ENCODE measurements at regions not wholly inside any gene's neighbourhood (a gene's known extent, or its start where the extent isn't known, plus 50 kb on each side); places are given as distances from the start of the nearest gene placed in this dataset.
"Not testable (repeated sequence)": the region's sequence is repeated elsewhere in the genome, so short reads cannot be mapped to it uniquely, and the experiment has no call there.

DNA sequence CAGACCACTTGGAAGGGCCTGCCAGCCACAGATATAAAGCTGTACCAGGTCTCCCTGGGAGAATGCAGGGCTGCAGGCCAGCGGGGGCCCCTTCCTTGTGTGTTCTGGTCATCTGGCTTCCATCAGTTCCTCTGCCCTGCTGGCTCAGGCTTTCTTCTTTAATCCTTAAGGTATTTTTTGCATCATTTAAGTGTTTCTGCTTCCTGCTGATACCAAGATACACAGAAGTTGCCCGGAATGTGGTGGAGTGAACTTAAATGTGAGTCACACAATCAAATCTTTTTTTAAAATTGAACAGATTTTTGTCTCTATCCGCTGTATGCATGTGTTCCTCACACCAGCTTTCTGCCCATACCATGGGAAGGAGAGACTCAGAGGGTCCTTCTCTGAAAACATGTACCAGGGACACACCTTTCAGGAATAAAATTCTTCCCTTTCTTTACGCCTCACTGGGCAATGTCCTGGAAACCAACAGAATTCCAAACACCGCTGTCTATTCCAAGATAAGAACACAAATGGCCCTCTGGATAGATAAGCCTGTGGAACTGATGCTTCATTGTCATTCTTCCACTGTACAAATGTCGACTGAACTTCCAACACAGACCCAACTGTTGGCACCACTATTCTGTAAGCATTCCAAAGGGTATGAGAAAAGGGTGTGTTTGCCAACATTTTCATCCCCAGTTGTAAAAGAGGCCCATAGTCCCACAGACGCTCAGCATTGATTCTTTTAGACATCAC, 206.2 kb upstream of the MYLIP start:
- peak; percentile 89 for DNase-seq

DNA sequence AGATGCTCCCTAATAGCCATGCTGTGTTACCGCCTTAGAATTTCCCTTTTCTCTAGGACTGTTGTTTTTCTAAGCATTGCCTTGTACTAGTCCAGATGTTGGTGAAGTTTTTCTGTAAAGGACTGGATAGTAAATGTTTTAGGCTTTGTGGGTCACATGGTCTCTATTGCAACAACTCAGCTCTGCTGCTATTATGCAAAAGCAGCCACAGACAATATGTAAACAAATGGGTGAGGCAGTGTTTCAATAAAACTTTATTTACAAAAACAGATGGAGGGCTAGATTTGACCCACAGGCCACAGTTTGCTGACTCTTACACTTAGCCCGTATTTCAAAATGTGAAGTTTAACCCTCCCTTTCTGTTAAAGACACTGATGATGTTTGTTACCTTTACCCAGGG, 207.6 kb upstream of the MYLIP start:
- DNase-seq: no peak

DNA sequence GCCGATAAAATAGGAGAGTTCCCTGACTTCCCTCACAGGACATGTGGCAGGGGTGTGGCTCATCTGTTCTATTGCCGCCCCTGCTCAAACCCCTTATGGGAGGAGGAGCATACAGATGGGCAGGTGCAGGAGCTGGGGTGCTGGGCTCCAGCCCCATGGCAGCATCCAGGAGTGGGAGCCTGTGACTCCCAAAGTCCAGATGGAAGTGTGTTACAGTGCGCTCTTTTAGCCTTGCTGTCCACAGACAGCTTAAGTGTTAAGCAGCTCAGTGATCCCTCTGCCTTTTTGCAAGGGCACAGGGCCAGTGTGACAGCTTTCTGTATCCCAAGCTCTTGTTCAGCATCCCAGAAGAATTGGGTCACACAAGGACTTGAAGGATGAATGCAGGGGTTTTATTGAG, 212.3 kb upstream of the MYLIP start:
- DNase-seq: no peak

DNA sequence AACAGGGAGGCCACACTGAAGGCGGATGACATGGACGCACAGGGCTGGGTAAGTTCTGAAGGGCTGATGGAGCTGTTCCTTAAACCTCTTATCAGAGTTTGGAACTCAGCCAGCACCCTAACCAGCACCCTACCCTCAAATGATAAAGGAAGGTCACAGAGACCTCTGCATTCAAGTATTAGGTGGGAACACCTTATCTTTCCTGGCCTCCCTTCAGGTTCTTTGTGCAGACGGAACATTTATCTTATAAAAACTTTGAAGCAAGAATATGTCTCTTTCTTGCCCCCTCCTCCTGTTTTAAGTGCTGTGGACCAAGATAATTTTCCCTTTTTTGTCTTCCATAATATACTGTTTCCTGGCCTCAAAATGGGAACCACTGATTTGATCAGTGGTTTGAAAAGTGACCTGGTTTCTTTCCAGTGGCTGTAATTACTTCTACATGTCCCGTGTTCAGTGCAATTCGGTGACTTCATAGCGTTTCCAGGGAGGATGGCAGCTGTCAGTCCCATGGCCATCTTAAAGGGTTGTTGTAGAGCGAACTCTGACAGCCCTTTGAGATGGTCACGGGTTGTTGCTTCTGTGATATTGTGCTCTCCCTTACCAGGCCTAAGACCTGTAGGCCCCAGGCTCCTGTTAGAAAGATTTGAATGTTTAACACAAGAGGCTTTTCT, 213.2 kb upstream of the MYLIP start:
- DNase-seq: no peak

DNA sequence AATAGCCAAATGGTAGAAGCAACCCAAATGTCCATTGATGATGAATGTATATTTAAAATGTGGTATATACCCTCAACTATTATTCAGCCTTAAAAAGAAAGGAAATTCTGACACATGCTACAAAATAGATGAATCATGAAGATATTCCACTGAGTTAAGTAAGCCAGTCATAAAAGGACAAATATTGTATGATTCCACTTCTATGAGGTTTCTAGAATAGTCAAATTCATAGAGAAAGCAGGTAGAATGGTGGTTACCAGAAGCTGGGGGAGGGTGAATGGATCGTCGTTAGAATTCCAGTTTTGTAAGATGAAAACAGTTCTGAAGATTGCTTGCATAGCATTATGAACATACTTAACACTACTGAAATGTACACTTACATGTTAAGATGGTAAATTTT, 214.3 kb upstream of the MYLIP start:
- DNase-seq: no peak

DNA sequence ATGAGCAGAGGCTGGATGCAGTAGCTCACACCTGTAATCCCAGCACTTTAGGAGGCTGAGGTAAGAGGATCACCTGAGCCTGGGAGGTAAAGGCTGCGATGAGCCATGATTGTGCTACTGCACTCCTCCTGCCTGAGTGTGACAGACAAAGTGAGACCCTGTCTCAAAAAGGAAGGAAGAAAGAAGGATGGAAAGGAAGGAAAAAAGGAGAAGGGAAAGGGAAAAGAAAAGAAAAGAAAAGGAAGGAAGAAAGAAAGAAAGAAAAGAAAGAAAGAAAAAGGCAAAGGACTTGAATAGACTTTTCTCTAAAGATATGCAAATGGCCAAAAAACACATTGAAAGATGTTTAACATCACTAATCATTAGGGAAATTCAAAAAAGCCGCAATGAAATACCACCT, 215.3 kb upstream of the MYLIP start:
- DNase-seq: no peak

DNA sequence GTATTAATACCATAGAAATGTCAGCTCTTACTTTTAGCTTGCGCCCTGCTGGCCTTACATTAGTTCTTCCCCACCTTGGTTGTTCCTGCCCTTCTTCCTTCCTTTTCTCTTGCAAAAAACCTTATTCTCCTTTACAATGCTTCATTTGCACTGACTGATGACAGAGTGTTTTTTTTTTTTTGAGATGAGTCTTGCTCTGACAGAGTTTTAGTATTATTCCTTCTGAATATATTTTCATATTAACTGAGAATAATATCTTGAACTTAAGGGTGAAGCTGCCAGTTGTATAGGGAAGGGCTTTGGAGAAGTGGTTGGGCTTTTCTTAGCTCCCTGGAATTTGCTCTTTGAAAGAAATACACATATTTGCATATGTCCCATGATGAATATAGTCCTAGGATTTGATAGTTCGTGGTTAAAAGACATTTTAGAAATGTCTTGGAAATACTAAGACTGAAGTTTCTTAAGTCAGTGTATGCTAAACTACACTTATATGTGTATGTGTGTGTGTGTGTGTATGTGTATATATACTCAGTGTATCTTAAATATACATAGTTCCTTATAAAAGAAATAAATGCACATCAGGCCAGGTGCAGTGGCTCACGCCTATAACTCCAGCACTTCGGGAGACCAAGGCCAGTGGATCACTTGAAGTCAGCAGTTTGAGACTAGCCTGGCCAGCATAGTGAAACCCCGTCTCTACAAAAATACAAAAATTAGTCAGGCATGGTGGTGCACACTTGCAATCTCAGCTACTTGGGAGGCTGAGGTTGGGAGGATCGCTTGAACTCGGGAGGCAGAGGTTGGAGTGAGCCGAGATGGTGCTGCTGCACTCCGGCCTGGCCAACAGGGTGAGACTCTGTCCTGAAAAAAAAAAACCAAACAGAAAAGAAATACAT, 216.1 kb upstream of the MYLIP start:
- DNase-seq: no peak

DNA sequence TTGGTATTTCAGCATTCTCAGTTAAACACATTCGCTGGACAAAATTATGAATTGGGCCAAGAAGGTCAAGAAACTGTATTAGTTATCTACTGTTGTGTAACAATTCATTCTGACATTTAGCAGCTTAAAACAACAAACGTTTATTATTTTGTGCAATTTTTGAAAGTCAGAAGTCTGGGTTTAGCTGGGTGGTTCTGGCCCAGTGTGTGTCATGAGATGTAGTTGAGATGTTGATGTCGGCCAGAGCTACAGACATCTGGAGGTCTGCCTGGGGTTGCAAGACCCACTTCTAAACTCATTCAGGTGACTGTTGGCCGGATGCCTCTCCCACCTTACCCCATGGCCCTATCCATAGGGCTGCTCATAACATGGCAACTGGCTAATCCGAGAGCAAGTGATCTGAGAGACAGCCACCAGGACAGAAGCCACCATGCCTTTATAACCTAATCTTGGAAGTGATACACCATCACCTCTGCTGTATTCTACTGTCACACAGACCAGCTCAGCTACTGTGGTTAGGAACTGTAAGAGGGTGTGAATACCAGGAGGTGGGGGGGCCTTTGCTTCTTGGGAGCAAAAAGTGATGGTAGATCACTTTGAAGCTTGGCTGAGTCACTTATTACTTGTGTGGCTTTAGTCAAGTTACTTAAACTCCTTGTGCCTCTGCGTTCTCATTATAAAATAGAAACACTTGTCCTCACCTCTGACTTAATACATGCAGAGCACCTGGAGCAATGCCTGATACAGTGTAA, 217.0 kb upstream of the MYLIP start:
- DNase-seq: no peak

DNA sequence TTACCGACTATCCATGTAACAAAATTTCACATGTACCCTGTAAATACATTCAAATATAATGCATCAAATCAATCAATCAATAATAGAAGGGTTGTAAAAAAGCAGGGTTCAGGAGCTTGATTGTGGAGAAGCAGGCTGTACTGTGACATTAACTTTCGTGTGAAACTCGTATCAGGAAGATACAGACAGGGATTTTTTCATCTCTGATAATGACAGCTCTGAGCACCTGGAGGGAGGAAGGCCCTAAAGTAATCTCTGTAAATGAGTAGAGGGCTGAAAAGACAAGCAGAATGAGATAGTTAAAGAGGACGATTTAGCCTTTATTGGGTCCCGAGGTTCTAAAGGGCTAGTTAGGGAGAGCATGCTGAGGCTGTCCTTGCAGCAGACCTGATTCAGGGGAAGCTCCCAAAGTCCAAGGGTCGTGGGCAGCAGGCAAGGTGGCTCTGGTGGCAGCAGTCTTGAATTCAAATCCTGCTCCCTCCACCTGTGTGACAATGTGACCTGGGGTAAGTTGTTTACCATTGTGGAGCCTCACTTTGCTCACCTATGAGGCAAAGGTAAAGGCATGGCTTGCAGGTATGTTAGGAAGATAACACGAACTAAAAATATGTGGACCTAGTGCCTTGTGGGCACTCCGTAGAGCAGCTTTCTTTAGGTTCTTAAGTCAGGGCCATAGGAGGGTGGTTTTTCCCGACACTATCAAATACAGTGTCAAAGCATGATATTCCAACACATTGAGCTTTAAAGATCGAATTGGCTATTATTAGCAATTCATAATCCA, 219.4 kb upstream of the MYLIP start:
- DNase-seq: no peak

DNA sequence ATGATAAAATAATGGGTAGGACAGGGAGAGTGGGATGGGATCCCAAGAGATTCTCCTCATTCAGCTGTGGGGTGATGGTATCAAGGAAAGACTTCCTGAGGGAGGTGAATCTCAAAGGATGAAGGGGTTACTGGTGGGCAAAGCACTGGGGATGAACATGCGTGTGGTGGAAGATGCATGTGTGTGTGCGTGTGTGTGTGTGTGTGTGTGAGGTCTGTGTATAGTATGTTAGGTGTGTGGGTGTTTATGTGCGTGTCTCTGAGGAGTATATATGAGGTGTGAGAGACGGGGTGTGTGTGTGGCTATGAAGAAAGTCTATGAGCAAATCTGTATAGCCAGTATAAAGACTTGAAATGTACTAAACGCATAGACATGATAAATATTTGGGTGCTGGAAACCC, 220.0 kb upstream of the MYLIP start:
- no peak for DNase-seq

DNA sequence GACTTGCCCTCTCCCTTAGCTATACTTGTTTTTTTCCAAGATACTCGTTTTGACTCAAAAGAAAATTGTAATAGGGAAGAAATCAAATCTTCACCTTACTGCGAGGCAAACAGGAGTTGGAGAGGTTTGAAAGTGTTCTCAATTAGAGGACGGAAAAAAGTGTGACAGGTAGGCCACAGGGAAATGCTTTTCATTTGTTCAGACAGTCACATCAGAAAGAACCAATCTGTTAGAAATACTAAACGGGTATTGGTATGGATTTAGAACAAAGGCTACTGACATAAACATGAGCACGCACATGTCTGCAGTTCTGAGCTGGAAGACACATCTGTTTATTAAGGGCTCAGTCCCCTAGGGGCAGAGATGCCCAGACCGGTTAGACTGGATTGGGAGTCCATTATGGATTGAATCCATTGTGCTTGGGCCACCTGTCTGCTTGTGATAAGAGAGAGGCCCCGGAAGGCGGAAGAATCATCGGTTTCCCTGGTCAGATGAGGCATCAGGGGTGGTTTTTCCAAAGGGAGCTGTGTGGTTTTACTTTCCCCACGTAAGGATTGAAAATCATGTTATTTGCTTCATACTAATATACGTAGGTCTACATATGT, 220.9 kb upstream of the MYLIP start:
- DNase-seq: peak; percentile 91

DNA sequence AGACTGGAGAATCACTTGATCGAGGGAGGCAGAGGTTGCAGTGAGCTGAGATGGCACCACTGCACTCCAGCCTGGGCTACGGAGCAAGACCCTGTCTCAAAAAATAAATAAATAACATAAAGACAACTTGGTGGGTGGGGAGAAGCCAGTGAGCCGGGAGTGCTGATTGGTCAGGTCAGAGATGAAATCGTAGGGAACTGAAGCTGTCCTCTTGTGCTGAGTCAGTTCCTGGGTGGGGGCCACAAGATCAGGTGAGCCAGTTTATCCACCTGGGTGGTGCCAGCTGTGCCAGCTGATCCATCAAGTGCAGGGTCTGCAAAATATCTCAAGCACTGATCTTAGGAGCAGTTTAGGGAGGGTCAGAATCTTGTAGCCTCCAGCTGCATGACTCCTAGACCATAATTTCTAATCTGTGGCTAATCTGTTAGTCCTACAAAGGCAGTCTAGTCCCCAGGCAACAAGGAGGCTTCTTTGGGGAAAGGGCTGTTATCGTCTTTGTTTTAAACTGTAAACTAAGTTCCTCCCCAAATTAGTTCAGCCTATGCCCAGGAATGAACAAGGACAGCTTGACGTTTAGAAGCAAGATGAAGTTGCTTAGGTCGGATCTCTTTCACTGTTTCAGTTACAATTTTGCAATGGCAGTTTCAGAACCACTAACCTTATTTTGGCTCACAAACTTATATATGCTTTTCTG, 221.5 kb upstream of the MYLIP start:
- DNase-seq: not testable (repeated sequence)

DNA sequence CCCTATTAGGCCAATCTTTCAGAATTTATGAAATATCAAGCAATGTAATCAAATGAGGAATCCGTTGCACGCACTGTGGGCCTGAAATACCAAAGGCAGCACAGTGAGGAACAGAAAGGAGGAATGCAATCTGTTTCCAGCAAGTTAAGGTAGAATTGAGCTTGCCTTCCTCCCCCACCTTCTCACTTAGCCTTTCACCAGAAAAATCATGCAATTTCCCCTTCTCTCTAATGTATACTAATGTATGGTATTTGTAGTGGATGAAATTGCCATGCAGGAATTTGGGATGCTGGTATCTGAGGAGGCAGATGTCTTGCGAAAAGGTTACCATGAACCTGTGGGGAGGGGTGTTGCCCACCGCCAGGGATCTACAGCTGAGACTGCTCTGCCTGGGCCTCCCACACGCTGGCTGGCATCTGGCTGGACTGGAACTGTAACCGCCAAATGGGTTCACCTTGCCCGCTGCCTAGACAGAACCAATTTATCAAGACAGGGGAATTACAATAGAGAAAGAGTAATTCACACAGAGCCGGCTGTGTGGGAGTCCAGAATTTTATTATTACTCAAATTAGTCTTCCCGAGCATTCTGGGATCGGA, 222.4 kb upstream of the MYLIP start:
- no peak for DNase-seq

DNA sequence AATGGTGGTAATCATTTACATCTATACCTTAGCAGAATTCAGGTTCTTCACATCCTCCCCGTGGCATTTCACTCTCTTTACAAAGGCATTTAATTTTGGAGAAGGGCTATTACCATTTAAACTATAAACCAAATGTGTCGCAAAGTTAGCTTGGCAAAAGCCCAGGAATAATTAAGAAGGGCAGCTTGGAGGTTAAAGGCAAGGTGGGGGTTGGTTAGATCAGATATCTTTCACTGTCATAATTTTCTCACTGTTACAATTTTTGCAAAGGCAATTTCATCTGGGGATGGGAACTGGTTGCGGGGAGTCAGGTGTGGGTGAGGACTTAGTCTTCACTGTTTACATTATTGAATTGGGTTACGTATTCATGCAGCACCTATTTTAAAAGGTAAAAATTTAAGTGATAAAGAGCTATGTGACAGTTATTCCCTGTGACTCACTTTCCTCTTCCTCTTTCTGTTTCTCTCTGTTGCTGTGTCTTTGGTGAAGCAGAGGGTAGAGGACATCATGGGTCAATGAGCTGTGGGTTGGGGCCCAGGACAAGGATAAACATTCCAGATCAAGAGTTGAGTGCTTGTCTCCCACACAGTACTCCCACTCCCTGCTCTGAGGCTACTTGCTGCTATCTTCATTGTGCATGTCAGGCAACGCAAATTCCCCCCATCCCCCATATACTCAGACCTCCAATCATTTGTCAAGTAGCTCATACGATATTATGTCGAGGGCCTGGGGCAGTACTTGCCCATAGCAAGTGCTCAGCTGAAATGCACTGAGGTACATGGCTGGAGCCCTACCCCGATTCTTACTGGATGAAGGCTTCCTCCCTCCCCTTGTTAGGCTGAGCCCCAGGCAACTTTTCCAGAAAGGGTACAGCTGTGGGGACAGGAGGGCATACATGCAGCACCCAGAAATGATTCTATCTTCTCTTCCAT, 223.1 kb upstream of the MYLIP start:
- DNase-seq: no peak

DNA sequence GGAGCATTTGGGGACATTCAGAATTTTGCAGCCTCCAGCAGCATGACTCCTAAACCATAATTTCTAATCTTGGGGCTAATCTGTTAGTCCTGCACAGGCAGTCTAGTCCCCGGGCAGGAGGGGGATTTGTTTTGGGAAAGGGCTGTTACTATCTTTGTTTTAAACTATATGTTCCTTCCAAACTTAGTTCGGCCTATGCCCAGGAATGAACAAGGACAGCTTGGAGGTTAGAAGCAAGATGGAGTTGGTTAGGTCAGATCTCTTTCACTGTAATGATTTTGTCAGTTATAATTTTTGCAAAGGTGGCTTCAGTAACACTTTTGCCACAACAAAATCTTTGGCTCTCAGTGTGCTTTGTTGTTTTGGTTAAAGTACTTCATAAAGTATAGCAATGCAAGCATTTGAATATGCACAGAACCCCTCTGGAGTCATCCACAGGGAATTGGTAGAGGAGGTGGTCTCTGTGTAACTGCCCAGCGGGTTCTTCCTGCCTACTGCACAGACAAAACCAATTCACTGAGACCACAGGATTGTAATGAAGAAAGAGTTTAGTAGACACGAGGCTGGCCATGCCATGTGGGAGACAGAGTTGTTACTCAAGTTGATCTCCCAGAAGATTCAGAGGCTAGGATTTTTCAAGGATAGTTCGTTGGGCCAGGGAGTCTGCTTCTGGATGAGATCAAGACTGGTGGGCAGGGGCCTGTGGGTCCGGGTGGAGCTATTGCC, 224.1 kb upstream of the MYLIP start:
- no peak for DNase-seq

DNA sequence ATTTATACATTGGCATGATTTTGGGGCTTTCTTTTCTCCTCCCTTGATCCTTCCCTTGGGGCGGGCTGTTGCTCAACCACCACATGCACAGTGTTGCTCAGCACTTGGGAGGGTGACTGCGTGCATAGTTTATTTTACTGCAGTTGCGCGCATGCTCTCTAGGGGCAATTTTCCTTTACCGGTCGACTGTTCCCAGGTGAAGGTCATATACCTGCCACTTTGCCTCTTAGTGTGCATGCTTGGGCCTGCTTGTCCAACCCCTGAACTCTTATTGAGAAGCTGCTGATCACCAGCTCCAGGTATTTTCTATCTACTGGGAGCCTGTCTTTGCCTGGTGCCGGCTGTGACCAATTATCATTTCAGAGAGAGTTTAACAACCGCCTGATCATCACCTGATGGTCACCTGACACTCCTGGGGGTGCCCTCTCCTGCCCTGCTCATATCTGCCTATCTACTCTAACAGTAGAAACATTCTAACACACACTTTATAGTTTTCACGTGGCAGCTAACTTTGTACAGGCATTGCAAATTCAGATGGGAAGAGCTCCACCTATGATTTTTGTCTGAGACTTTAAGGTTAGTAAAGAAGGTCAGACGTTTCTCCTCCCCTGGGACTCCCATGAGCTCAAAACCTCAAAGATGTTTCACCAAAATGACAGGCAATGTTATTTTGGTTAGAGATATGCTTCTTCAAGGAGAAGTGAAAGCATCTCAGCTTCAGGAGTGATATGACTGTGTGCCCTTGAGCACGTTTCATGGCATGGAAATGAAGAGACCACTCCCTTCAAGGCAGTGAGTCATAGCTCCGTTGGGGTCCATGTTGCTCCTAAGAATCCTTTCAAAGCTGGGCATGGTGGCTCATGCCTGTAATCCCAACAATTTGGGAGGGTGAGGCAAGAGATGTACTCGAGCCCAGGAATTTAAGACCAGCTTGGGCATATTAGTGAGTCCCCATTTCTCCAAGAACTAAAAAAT, 227.5 kb upstream of the MYLIP start:
- DNase-seq: peak; percentile 74

DNA sequence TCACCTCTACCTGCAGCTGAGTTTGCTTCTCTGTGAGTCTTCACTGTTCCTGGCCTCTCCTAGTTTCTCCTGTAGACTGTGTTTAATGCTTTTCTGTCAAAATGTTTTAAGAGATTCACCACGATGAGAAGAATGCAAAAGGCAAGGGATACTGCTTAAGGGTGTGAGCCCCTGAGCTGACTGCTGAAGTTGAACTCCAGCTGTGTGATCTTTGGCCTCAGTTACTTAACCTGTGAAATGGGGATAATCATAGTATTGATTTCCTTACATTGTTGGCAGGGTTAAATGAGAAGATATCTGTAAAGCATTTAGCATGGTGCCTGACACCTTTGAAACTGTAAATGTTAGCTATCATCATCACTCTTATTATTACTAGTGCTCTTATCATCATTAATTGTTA, 230.2 kb upstream of the MYLIP start:
- no peak for DNase-seq

All from islet precursor cell (in vitro differentiated cells).